Stimulated activated CD8-positive, alpha-beta memory T cell treated with anti-CD3 and anti-CD28 coated beads, Interleukin-4, amount 100 ng/mL, for 48 hours (primary cell): ENCODE measurements at regions not wholly inside any gene's neighbourhood (a gene's known extent, or its start where the extent isn't known, plus 50 kb on each side); places are given as distances from the start of the nearest gene placed in this dataset.
"Not testable (repeated sequence)": the region's sequence is repeated elsewhere in the genome, so short reads cannot be mapped to it uniquely, and the experiment has no call there.

Experiments
- DNase-seq: peaks from one replicate; pipeline ENCODE4 v3.0.0-alpha.2; 2020

GRCh38 chr1:95536501-95536900 is 302.5 kb downstream of the RWDD3 start:
- DNase-seq: no peak

- DNase-seq: no peak
Measured at GRCh38 chr1:95537176-95537575, 303.2 kb downstream of the RWDD3 start.

DNA sequence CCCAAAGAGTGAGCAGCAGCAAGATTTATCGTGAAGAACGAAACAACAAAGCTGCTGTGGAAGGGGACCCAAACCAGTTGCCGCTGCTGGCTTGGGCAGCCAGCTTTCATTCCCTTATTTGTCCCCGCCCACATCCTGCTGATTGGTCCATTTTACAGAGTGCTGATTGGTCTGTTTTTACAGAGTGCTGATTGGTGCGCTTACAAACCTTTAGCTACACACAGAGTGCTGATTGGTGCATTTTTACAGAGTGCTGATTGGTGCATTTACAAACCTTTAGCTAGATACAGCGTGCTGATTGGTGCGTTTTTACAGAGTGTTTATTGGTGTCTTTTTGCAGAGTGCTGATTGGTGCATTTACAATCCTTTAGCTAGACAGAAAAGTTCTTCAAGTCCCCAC is 304.2 kb downstream of the RWDD3 start:
- not testable (repeated sequence) for DNase-seq

GRCh38 chr1:95542936-95543335 is 308.9 kb downstream of the RWDD3 start:
- no peak for DNase-seq

DNA sequence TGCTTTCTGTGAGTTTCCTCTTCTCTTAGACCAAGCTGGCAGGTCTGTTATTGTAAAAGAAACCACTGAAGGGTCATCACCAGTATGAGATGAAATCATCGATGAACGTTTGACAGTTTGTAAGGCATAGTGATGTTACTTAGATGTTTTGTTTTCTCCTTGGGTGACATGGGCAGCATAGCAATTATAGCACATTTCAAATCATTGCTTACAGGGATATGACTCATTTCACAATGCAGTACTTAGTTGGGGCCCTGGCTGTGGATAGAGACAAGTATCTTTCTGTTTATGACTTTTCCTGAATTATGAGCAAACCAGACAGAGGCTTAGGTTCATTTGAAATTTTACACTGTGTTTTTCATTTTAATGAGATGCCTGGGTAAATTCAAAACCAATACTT is 313.0 kb downstream of the RWDD3 start:
- no peak for DNase-seq

- no peak for DNase-seq
Measured at GRCh38 chr1:95548211-95548610, 314.2 kb downstream of the RWDD3 start.

- DNase-seq: no peak
Measured at GRCh38 chr1:95551201-95551600, 317.2 kb downstream of the RWDD3 start.

GRCh38 chr1:95553595-95553994 is 319.6 kb downstream of the RWDD3 start:
- DNase-seq: no peak

- DNase-seq: no peak
Measured at GRCh38 chr1:95554408-95554807, 320.4 kb downstream of the RWDD3 start.

DNA sequence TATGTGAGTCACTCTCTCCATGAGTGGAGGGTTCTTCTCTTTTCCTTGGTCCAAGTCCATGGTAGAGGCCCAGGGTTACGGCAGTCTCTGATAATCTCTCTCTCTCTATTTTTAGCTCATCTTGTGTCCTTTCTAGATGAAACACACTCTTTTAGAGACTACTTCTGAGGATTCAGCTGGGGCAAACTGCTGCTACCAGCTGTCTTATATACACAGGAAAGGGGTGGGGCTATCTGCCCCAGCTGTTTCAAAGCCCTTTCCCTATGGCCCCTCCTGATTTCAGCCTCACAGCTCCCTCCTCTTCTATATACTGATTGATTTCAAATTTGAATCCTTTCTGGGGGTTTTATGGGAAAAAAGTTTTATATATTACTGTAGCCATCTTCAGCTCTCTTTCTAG is 324.8 kb downstream of the RWDD3 start:
- no peak for DNase-seq

GRCh38 chr1:95561346-95561745 is 327.3 kb downstream of the RWDD3 start:
- DNase-seq: no peak

DNA sequence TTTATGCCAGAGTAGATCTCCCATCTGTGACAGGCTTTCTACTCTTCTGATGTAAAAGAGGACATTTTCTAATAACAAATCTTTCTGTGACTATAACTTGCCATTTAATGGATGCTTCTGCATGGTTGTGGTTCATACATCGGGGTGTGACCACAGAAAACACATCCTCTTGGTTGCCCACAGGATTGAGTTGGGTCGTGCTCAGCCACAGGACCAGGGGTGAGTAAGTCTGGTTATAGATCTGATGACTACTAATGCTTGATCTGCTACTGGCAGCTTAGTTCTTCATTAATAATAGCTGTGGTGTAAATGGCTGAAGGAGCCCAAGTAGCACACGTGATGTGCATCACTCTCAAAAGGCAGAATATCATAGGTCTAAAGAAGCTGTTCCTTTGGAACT is 328.2 kb downstream of the RWDD3 start:
- DNase-seq: no peak

- no peak for DNase-seq
Measured at GRCh38 chr1:95572002-95572401, 338.0 kb downstream of the RWDD3 start.

DNA sequence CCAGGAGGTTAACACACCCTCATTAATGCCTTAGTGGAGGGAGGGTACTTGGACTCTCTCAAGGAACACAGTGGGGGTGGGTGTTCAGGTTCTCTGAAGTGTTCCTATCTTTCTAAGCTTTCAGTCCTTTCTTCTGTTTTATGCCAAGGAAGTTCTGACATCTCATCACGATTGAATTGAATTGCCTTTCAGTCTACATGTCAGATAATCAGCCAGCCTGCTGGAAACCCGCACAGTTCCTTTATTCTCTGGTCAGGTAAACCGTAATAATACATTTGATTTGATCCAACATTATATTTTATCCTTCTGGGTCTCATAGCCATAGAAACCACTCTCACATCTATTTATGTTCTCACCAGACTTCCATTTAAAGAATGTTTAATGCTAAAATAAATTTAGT is 339.0 kb downstream of the RWDD3 start:
- DNase-seq: no peak

DNA sequence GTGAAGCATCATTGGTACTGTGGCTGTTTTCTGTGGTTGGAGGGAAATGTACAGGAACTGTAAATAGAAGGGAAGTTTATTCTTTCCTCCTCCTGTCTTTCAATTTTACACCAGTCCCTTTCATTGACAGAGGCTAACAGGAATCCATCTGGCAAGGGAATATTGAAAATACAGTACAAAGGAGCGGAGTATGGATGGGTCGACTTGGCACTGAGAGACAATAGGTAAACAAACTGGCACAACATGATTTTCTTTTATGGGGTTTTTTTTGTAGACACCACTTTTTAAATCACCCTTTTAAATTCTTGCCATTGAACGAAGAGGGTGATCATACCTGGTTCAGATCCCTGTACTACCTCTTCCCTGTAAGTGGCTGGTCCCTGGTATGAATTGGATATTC is 341.3 kb downstream of the RWDD3 start:
- DNase-seq: no peak

DNA sequence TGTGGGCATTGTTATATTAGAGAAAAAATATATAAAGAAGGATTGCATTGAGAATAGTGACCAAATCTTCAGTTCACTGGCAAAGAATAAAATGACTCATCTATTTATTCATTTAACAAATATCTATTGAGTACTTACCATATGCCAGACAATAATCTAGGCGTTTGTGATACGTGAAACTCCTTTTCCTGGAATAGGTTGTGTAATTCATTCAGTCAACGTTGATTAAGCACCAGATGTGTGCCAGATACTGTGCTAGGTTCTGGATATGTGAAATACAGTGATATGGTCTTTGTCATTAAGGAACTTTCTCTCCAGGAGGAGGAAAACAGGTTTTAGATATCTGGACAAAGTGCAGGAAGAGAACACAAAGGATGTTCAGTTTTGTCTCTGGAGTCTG is 344.5 kb downstream of the RWDD3 start:
- DNase-seq: no peak

GRCh38 chr1:95582191-95582590 is 348.2 kb downstream of the RWDD3 start:
- no peak for DNase-seq

GRCh38 chr1:95582746-95583145 is 348.7 kb downstream of the RWDD3 start:
- DNase-seq: no peak

- no peak for DNase-seq
Measured at GRCh38 chr1:95583661-95584210, 349.7 kb downstream of the RWDD3 start.

DNA sequence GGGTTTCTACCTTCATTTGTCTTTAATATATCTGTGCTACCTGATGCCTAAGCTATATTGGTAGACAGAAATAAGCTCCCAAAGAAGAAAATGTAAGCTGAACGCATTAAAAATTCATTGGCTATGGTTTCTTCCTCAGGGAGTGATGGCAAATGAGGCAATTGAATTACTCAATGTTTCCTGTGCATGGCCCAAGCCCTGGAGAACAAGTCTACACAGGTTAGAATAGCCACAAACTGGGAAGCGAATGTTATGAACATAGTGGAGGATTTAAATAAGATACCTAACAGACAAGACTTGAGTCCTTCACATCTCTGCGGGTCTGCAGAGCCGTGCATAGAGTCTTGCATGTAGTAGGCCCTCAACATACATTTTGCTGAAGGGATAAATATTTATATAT is 350.3 kb downstream of the RWDD3 start:
- no peak for DNase-seq

- DNase-seq: no peak
Measured at GRCh38 chr1:95604771-95605170, 370.8 kb downstream of the RWDD3 start.

GRCh38 chr1:95614197-95614596 is 380.2 kb downstream of the RWDD3 start:
- no peak for DNase-seq

DNA sequence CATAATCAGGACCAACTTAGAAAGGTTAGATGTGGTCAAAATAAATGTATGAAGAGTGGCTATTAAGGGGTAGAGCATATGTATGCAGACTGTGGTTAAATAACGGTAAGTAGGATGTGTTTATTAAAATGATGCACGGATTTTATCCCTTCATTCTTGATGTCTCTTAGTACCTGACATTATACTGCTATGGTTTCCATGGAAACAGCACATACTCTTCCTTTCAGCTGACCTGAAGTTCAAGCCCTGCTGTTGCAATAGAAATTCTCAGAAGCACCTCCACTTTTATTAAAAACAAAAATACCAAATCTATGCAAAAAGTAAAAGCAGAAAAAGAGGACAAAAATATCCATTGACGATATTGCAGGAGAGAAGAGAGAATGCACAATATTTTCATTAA is 381.4 kb downstream of the RWDD3 start:
- DNase-seq: no peak

DNA sequence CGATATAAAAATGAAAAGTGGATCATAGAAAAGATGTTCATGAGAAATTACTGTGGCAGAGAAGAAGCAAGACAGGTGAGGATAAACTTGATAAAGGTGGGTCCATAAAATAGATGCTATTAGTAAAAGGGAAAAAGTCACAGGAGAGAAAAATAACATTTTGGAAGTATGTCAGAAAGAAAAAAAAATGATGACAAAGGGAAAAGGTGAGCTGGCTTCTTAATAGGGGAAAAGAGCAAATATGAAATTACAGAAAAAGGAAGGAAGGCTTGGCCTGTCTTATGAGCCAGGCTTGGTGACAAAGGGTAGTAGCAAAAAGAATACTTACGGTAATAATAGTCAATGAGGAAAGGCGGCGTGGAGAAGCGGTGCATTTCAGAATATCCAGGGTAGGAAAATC is 386.1 kb downstream of the RWDD3 start:
- DNase-seq: no peak

DNA sequence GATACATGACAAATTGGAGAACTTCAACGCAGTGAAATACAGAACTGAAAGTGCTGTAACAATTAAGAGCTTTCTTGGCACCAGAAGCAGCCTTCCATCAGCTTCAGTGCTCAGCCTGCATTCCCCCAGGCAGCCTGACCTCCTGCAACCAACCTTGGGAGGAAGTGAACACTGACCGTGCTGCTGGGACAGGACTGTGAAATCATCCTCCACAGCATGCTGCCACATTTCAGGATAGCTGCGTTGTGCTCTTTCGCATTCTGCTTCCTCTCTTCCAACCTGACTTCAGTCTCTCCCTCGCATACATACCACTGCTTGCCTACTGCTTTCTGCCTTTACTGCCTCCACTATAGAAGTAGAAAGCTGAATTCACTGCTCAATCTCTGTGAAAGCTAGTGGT is 388.6 kb downstream of the RWDD3 start:
- no peak for DNase-seq

DNA sequence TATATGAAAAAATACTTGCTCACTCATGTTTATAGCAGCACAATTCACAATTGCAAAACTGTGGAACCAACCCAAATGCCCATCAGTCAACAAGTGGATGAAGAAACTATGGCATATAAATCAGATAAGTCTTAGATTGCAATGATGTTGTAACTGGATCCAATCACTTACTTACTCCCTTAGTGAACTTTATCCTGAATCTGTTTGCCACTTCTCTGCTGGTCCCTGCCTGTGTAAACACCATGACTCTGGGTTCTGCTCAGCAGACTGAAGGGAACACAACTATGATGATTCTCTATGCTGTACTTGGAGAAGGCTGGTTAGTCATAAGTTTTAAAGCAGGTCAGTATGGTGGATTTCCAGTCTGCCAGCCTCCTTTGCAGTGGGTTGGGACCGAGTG is 391.2 kb downstream of the RWDD3 start:
- no peak for DNase-seq
